Mucosa of descending colon (tissue), 3 donors: ENCODE measurements at regions not wholly inside any gene's neighbourhood (a gene's known extent, or its start where the extent isn't known, plus 50 kb on each side); places are given as distances from the start of the nearest gene placed in this dataset.

Experiments used
- ATAC-seq: fragments of 200-7000 bp; cut with Tn5 transposase; one replicate; pipeline ENCODE4 v1.9.1; 2020; ENCODE audit warnings: mild to moderate bottlenecking, moderate library complexity
- DNase-seq, 3 donors: peaks; one replicate each; pipeline ENCODE4 v3.0.0-alpha.2; 2020
- H3K36me3 ChIP-seq: fragments of 200-600 bp; one replicate; pipeline ENCODE4 v1.8.0; 2021; ENCODE audit warnings: low read depth, mild to moderate bottlenecking
- H3K4me1 ChIP-seq: fragments of 200-600 bp; one replicate; pipeline ENCODE4 v1.8.0; 2021; ENCODE audit warnings: low read depth, mild to moderate bottlenecking
- H3K4me3 ChIP-seq: fragments of 200-600 bp; one replicate; pipeline ENCODE4 v1.8.0; 2021; ENCODE audit warnings: mild to moderate bottlenecking
- H3K9me3 ChIP-seq: fragments of 200-600 bp; one replicate; pipeline ENCODE4 v1.8.0; 2021; ENCODE audit warnings: mild to moderate bottlenecking
- intact Hi-C, 2 donors: fragments of 100-400 bp; cut with DNase I in 1 of 2; cut with micrococcal nuclease in 1 of 2; formaldehyde crosslinking; loops; one replicate each; pipeline versions ENCODE4 v1.11.0 to v1.11.1; 2022; cut with DNase I, micrococcal nuclease
- TF ChIP-seq, protein P1 (sequence below): fragments of 200-600 bp; IDR thresholded peaks from one replicate; pipeline ENCODE4 v1.8.0; 2022; ENCODE audit warnings: antibody characterized with exemption, mild to moderate bottlenecking
- donor health status: DM: no; HTN: no; CAD: no; lungs with moderate emphysema.
- donor health status: DM: no; HTN: no; CAD: no.
- donor health status: DM: no; HTN: yes; CAD: no.

DNA sequence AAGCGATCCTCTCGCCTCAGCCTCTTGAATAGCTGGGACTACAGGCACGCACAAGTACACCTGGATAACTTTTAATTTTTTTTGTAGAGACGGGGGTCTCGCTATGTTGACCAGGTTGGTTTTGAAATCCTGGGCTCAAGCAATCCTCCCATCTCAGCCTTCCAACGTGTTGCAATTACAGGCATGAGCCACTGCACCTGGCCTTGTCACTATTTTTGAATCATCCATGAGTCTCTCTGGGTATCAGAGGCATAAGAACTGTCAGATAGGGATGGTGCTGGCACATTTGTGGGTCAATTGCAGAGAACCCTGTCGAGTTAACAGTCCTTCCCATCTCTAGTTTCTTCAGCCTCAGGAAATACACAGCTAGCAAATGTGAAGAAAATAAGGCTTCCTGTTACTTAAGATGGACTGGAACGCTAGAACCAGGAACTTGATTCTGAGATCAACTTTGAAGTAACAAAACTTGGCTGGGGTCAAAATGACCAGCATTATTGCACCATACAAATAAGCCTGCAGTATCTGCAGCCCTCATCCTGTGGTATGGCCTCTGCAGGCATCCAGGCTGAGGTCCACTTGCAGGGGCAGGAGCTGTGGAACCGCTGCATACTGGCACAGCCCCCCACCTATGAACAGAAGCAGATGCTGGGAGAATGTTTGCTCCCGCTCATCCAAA is 124.3 kb upstream of the GADD45A start:
- no peak for ATAC-seq

DNA sequence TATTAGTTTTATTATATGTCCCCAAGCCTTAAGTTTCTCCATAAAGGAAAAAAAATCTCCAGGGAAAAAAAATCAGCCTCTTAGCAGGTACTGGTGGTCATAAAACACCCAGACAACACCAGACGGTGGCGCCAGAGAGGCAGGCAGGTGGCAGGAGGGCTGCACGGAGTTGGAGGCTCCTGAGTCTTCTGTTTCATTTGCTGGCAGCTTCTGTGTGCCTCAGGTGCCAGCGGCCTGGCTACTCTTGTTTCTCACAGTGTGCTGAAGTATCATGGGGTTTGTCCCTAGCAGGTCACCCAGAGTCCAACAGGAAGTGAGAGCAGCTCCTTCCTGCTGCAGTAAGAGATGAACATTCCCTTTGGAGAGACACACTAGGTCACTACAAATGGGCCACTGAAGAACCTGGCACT is 123.3 kb upstream of the GADD45A start:
- DNase-seq (peak; percentile 92 to 99 (median 97)), ATAC-seq (peak; percentile 93)
- Histone ChIP-seq H3K36me3 (no peaks in the 10 kb centered on the region), H3K4me1 (no peaks in the 10 kb centered on the region), H3K4me3 (no peak overlapping the region), H3K9me3 (no peaks in the 10 kb centered on the region)
- intact Hi-C loops: loop anchor here in 1 of 2 donors (10.0 kb wide), 1 partner anchor 203 kb away; no protein-coding TSS in a partner anchor
- TF ChIP-seq, protein P1, sequence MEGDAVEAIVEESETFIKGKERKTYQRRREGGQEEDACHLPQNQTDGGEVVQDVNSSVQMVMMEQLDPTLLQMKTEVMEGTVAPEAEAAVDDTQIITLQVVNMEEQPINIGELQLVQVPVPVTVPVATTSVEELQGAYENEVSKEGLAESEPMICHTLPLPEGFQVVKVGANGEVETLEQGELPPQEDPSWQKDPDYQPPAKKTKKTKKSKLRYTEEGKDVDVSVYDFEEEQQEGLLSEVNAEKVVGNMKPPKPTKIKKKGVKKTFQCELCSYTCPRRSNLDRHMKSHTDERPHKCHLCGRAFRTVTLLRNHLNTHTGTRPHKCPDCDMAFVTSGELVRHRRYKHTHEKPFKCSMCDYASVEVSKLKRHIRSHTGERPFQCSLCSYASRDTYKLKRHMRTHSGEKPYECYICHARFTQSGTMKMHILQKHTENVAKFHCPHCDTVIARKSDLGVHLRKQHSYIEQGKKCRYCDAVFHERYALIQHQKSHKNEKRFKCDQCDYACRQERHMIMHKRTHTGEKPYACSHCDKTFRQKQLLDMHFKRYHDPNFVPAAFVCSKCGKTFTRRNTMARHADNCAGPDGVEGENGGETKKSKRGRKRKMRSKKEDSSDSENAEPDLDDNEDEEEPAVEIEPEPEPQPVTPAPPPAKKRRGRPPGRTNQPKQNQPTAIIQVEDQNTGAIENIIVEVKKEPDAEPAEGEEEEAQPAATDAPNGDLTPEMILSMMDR: peak; percentile 66

More for the DNA sequence above, 124.3 kb upstream of the GADD45A start:
- no peak overlapping the region for H3K4me3 ChIP-seq
- TF ChIP-seq, protein P1: no peak
- no peaks in the 10 kb centered on the region for H3K9me3 ChIP-seq
- peaks cover 6% of the 10 kb centered on the region for H3K4me1 ChIP-seq
- intact Hi-C loops: loop anchor here in 1 of 2 donors (10.0 kb wide), 1 partner anchor 204 kb away; no protein-coding TSS in a partner anchor
- H3K36me3 ChIP-seq: no peaks in the 10 kb centered on the region
- DNase-seq: no peak

DNA sequence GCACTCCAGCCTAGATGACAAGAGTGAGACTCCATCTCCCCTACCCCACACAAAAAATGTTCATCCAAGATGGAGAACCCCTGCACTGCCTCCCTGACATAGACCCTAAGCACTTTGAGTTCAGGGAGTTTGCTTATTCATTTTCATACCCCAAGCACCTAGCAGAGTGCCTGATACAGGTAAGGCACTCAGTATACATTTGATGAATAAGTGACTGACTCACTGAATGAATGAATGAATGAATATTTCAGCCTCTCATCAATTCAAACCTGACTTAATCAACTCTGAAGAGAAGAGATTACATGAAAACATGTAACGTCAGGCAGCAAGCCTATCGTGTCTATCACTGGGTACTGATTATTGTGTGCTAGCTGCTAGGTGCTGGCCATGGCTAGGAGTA is 121.3 kb upstream of the GADD45A start:
- TF ChIP-seq, protein P1: no peak
- no peaks in the 10 kb centered on the region for H3K9me3 ChIP-seq
- DNase-seq: no peak
- no peaks in the 10 kb centered on the region for H3K36me3 ChIP-seq
- H3K4me1 ChIP-seq: no peaks in the 10 kb centered on the region
- intact Hi-C loops: loop anchor here in 1 of 2 donors (10.0 kb wide), 1 partner anchor 201 kb away; no protein-coding TSS in a partner anchor
- no peak for ATAC-seq
- H3K4me3 ChIP-seq: no peak overlapping the region

DNA sequence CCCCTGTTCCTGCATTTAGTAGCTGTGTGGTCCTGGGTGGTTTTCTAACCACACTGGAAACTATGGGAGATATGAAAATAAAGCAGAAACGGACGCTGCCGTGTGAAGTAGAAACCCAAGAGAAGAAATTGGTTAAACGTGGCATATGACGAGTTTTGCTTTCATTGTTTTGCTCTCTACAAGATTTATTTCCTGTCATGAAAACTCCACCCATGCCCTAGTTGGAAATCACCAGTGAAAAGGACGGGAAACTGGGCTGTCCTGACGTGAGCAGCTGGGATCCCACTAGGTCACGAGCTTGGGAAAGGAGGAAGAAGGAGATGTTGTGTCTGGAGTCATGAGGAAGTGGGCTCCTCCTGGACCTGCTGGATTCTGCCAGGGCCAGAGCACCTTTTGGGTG is 120.8 kb upstream of the GADD45A start:
- Histone ChIP-seq H3K4me3 (no peak overlapping the region), H3K9me3 (no peaks in the 10 kb centered on the region), H3K36me3 (no peaks in the 10 kb centered on the region), H3K4me1 (no peaks in the 10 kb centered on the region)
- intact Hi-C loops: loop anchor here in 1 of 2 donors (10.0 kb wide), 1 partner anchor 201 kb away; no protein-coding TSS in a partner anchor
- TF ChIP-seq, protein P1: no peak
- ATAC-seq (peak; percentile 72), DNase-seq (peak in 1 of 3 donors; percentile 49)

DNA sequence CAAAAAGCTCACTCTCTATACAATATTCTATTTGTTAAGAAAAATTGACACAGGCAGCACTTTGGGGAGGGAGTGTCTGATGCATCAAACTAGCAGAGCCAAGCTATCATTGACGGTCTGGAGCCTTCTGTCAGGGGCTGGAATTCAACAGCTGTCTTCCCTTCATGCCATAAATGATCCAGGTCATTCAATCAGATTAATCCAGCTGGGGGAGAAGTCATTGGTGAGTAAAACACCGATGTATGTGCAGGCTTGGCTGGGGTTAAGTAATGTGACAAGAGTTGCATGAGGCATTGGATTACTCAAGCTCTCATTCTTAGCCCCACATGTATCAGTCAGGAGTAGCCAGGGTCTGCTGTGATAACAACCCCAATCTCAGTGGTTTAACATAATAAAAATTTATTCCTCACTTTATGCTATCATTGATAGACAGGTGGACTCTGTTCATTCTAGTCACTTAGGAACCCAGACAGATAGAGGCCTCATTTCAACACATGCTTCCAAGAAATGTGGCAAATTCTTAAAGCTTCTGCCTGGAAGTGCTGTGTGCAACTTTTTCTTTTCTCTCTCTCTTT is 118.1 kb upstream of the GADD45A start:
- intact Hi-C loops: loop anchor here in 1 of 2 donors (10.0 kb wide), 1 partner anchor 198 kb away; no protein-coding TSS in a partner anchor
- TF ChIP-seq, protein P1: no peak
- DNase-seq (no peak), ATAC-seq (no peak)
- Histone ChIP-seq H3K36me3 (no peaks in the 10 kb centered on the region), H3K4me3 (no peak overlapping the region), H3K9me3 (no peaks in the 10 kb centered on the region), H3K4me1 (peaks cover 6% of the 10 kb centered on the region)
